ENCODE measurements at regions not wholly inside any gene's neighbourhood (a gene's known extent, or its start where the extent isn't known, plus 50 kb on each side); places are given as distances from the start of the nearest gene placed in this dataset.

DNA sequence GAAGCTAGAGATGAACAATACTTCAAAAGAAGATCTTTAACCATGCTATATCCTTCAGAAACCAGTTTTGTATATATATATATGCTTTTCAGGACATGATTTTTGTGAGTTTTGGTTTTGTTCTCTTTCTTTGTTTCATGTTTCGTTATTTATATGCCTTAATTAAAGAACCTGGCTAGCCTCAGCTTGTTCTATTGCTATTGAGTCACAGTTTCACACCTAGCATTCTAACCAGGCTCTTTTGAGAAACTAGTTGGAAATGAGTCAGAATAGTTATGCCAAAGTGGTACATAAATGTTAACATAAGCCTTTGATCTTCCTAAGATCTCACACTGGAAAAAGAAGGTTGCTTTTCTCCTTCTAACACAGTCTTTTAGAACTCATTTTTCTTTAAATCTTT lies 1925.2 kb downstream of the OLFM4 start:
- TF ChIP-seq POLR2A (IDR thresholded peaks at IDR 0.05; ENCODE audit: low read depth, low read length) (no peak), TAF1 (IDR thresholded peaks at IDR 0.05; ENCODE audit: low read depth, low read length) (no peak)
